ENCODE measurements at regions not wholly inside any gene's neighbourhood (a gene's known extent, or its start where the extent isn't known, plus 50 kb on each side); places are given as distances from the start of the nearest gene placed in this dataset.

DNA sequence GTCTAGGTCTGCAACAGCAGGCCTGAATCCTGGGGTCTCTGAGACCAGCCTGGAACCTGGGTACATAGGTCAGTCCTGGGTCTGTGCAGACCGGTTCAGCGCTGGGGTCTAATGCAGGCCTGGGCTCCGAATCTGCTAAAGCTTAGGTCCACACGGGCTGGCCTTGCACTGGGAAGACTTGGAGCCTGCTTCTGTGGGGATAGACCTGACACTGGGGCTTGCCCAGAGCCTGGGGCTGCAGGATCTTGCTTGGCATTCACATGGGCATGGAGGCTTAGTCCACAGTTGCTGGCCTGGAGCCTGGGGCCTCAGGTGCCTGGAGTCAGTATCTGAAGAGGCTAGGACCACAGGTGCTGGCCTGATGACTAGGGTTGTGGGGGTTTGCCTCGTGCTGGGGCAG is 369.8 kb upstream of the SEL1L start:
- Mint-ChIP-seq H3K27me3 (no peaks in the 10 kb centered on the region), H3K36me3 (no peaks in the 10 kb centered on the region), H3K9me3 (peaks cover 19% of the 10 kb centered on the region), H3K4me1 (no peaks in the 10 kb centered on the region), H3K27ac (no peak overlapping the region), H3K4me3 (no peak overlapping the region)
- ATAC-seq = no peak

DNA sequence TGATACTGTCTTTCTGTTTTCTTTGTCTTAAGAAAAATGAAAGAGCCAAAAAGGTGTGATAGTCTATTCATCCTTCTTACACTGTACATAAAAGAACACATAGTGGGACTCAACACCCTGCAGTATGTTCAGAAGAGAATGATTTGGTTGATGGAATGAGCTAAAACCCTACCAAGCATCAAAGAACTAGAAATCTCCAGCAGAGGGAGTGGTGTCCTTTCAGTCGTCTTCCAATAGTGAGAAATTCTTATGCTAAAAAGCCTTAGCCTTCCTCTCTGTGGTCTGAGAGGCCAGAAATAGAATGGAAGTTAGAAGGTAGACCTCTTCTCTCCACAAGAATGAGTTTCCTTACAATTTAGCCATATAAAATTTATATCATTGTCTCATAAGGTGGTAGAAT is 393.4 kb upstream of the SEL1L start:
- Mint-ChIP-seq H3K36me3 (no peaks in the 10 kb centered on the region), H3K27ac (no peak overlapping the region), H3K9me3 (no peaks in the 10 kb centered on the region), H3K4me1 (no peaks in the 10 kb centered on the region), H3K4me3 (no peak overlapping the region), H3K27me3 (no peaks in the 10 kb centered on the region)
- no peak for ATAC-seq

DNA sequence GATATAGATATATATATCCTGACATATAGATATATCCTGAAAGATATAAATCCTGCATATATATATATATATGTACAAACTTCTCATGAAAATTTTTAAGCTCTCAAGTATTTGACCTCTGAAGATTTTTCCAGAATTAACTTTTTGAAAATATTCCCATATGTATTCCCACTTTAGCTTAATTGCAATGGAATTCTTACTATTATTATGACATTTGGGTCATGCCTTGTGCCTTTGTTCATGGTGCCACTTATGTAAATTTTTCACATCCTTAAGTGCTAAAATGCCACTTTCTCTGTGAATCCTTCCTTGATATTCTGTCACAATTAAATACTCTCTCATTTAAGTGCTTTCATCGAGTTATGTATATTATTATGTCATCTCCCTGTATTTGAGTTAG is 398.2 kb upstream of the SEL1L start:
- H3K9me3 Mint-ChIP-seq = peaks cover 3% of the 10 kb centered on the region
- H3K4me3 Mint-ChIP-seq = no peak overlapping the region
- no peaks in the 10 kb centered on the region for H3K36me3 Mint-ChIP-seq
- ATAC-seq = no peak
- H3K27ac Mint-ChIP-seq = no peak overlapping the region
- no peaks in the 10 kb centered on the region for H3K4me1 Mint-ChIP-seq
- no peaks in the 10 kb centered on the region for H3K27me3 Mint-ChIP-seq

DNA sequence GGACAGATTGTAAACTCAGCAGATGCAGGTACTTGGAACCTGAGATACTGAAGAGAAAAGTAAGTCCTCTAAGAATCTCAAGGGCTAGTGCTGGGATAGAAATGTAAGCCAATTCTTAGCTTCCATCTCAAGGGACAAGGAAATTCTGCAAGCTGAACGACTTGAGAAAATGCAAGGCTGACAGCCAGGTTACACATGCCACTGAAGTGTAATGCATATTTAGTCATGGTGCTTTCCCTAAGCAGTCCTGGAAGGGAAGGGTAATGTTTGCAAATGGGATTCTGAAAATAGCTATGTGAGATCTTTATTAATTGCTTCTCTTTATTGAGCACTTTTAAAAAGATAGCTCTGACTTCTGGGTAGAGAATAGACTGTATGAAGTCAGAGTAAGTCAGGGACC is 402.7 kb upstream of the SEL1L start:
- no peaks in the 10 kb centered on the region for H3K4me1 Mint-ChIP-seq
- H3K4me3 Mint-ChIP-seq = no peak overlapping the region
- peaks cover 6% of the 10 kb centered on the region for H3K9me3 Mint-ChIP-seq
- no peaks in the 10 kb centered on the region for H3K36me3 Mint-ChIP-seq
- no peaks in the 10 kb centered on the region for H3K27me3 Mint-ChIP-seq
- H3K27ac Mint-ChIP-seq = no peak overlapping the region
- no peak for ATAC-seq

DNA sequence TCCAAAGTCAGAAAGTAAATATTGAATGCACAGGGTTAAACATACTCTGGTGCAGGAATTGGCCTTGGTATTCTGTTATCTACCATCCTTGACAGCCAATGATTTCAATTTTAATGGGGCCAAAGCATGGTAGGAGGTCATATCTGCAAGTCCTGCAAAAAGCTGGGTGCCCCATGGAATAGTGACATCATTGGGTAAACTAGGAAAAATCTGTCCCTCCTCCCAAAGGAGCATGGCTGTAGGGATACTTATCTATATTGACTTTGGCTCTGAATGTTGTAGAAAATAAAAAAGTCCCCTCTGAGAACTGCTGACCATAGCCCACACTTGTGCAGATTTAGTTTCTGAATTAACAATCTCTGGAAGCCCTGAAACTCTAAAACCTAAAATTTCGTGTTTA is 403.2 kb upstream of the SEL1L start:
- Mint-ChIP-seq H3K27ac (no peak overlapping the region), H3K36me3 (no peaks in the 10 kb centered on the region), H3K9me3 (peaks cover 6% of the 10 kb centered on the region), H3K4me3 (no peak overlapping the region), H3K4me1 (no peaks in the 10 kb centered on the region), H3K27me3 (no peaks in the 10 kb centered on the region)
- no peak for ATAC-seq

DNA sequence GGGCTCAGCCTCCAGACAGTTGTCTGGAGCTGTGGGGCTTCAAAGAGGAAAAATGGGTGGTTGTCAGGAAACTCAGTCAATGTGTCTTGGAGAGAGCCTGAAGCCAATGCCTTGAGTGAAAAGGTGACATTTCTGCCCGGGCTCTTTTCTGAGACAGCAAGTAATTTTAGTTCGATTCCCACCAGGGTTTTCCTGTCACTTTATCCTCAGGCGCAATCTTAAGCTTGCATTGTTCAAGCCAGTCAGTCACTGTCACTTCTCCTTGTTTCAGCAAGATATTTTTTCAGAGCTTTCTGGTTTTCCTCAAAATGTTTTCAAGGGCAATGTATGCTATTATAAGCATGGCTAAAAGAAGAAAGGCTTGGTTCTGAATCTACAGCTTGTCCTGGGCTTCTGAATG is 404.7 kb upstream of the SEL1L start:
- H3K4me1 Mint-ChIP-seq = no peaks in the 10 kb centered on the region
- H3K9me3 Mint-ChIP-seq = peaks cover 9% of the 10 kb centered on the region
- no peak for ATAC-seq
- no peaks in the 10 kb centered on the region for H3K27me3 Mint-ChIP-seq
- no peak overlapping the region for H3K4me3 Mint-ChIP-seq
- no peaks in the 10 kb centered on the region for H3K36me3 Mint-ChIP-seq
- no peak overlapping the region for H3K27ac Mint-ChIP-seq

DNA sequence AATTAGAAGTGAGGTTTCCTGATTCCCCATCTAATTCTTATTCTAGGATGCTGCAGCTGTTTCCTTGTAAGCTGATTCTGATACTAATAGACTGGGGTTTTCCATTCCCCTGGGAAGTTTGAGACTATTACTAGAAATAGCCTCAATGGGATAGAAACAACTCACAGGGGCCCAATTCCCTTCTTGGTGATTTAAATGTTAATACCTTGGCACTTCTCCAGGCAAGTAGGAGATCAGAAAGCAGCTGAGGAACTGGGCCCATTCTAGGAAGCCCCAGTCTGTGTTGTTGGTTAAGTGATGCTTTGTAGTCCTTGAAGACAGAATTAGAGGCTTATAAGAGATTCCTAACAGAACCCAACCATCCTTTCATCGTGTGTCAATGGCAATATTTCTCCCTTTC is 407.0 kb upstream of the SEL1L start:
- H3K4me1 Mint-ChIP-seq = no peaks in the 10 kb centered on the region
- H3K9me3 Mint-ChIP-seq = peaks cover 6% of the 10 kb centered on the region
- no peak overlapping the region for H3K27ac Mint-ChIP-seq
- H3K4me3 Mint-ChIP-seq = no peak overlapping the region
- ATAC-seq = no peak
- H3K36me3 Mint-ChIP-seq = no peaks in the 10 kb centered on the region
- no peaks in the 10 kb centered on the region for H3K27me3 Mint-ChIP-seq

DNA sequence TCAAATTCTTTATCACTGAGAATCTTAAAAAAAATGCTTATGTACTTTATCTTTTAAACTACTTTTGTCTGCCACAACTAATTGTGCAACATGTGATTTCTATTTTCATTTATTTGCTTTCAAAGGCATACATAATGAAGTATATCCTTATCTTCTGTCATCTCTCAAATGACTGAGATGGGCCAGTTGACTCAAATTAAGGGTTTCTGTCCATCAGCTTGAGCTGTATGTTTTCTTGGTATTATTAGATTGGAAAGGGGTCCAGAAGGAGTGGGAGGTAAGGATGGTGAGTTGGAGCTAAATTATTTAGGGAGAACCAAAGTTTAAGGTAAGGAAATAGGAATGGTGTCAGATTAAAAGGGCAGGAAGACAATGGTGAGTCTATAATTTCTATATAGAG is 408.4 kb upstream of the SEL1L start:
- ATAC-seq = no peak
- Mint-ChIP-seq H3K4me3 (no peak overlapping the region), H3K4me1 (no peaks in the 10 kb centered on the region), H3K36me3 (no peaks in the 10 kb centered on the region), H3K27me3 (no peaks in the 10 kb centered on the region), H3K27ac (no peak overlapping the region), H3K9me3 (peaks cover 6% of the 10 kb centered on the region)

DNA sequence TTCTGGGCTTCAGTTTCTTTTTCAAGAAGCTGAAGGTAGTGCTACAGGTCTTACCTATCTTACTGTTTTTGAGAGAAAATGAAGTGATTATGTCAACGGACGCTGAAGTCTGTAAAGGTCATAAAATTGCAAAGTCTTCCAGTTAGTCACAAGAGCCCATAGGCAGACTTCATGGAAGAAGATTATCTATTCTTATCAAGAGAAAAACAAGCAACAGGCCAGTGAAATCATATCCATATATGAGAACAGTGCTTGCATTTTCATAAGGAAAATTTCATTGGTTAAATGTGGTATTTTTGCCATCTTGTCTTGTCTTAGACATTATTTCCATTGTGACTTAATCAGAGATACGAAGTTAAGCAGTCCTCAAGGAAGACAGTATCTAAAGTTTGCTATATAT is 412.7 kb upstream of the SEL1L start:
- Mint-ChIP-seq H3K36me3 (no peaks in the 10 kb centered on the region), H3K4me1 (no peaks in the 10 kb centered on the region), H3K27ac (no peak overlapping the region), H3K9me3 (peaks cover 6% of the 10 kb centered on the region), H3K4me3 (no peak overlapping the region), H3K27me3 (no peaks in the 10 kb centered on the region)
- no peak for ATAC-seq

DNA sequence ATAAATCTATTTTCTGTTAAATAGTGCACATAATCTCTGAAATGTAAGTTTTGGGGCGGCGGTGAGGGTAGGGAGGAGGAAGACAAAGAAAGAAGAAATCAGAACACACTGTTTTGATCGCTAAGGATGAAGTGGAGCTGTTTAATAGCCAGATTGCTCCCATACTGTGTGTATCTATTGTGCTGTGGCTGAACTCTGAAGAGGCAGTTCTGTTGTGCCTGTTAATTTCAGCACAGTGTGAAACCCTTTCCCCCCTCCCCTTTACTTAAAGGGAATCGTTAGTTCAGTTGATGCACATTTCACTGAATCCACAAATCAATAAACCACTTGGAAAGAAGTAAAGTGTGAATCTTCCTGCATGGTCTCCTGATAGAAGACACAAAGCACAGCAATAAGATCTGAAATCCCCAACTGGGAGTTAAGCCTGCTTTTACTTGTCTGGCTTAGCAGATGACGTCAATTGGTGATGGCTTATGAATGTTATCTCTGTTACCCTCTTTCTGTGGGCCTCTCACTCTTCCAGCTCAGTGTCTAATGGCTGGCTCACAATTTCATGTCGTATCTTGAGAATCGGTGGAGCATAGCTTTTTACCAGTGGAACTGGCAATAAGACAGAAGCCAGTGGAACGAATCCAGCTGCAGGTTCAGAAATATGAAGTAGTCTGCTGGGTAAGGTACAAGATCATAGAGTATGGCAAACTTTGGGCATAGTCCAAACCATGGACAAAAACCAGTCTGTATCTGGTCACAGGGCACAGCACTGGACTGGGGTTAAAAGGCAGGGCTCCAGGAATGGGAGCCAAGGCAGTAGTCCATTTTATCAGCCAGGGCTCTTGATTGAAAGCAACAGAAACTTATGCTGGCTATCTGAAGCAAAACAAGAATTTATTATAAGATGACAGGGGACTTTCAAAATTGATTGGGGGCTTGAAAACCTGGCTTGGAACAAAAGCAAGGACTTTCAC is 413.5 kb upstream of the SEL1L start:
- no peaks in the 10 kb centered on the region for H3K4me1 Mint-ChIP-seq
- peaks cover 5% of the 10 kb centered on the region for H3K9me3 Mint-ChIP-seq
- no peaks in the 10 kb centered on the region for H3K36me3 Mint-ChIP-seq
- no peak overlapping the region for H3K4me3 Mint-ChIP-seq
- ATAC-seq = no peak
- no peak overlapping the region for H3K27ac Mint-ChIP-seq
- no peaks in the 10 kb centered on the region for H3K27me3 Mint-ChIP-seq

DNA sequence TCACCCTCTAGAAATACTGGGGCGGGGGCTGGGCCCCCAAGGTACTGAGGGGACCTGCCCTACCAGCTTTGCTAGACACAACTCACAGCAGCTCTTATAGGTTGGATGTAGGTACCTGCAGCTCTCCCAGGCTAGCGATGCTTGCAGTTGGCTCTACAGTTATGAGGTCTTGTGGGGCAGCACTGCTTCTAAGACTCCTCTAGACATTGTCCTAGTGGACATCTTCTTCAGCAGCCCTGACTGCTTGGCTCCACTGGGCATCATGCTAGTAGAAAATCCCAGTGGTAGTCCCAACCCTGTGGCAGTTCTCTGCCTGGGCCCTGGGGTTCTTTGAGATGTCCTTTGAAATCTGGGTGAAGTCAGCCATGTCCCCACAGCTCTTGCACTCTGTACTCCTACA is 419.3 kb upstream of the SEL1L start:
- Mint-ChIP-seq H3K4me1 (no peaks in the 10 kb centered on the region), H3K27ac (no peak overlapping the region), H3K9me3 (peaks cover 3% of the 10 kb centered on the region), H3K36me3 (no peaks in the 10 kb centered on the region), H3K4me3 (no peak overlapping the region), H3K27me3 (no peaks in the 10 kb centered on the region)
- ATAC-seq = no peak

DNA sequence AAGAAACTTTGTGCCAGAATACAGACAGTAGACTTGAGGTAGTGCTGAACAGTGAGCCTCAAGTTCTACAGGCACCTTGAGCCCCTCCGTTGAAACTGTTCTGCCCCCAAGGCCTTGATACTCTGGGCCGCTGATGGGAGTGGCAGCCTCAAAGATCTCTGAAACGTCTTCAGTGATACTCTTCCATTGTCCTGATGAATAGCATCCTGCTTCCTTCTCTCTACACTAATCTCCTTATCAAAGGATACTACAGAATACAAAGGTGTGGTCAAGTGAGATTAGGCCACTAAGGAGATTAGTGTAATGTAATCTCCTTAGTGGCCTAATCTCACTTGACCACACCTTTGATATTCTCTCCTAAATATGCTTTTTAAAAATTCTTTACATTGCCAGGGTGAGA is 419.8 kb upstream of the SEL1L start:
- no peaks in the 10 kb centered on the region for H3K27me3 Mint-ChIP-seq

DNA sequence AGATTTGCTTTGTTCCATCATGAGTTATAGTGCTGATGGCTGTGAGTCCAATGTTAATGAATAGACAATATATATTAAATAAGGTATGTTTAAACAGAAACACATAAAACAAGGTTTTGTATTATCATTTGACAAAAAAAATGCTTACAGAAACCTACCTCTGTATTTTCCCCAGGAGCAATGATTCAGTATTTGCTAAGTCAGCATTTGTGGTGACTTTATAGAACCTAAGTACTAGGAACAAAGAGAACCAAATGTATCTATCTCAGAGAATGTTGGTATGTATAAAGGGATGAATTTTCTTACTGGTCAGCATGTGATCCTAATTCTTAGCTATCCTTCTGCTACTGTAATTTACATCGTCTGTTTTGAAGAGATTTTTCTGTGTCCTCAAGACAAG is 421.5 kb upstream of the SEL1L start:
- Mint-ChIP-seq H3K9me3 (peaks cover under 1% of the 10 kb centered on the region), H3K36me3 (no peaks in the 10 kb centered on the region), H3K4me1 (no peaks in the 10 kb centered on the region), H3K27me3 (no peaks in the 10 kb centered on the region), H3K4me3 (no peak overlapping the region), H3K27ac (no peak overlapping the region)
- no peak for ATAC-seq

More for the DNA sequence above, 419.8 kb upstream of the SEL1L start:
- Mint-ChIP-seq H3K36me3 (no peaks in the 10 kb centered on the region), H3K4me1 (no peaks in the 10 kb centered on the region), H3K27ac (no peak overlapping the region), H3K9me3 (peaks cover 3% of the 10 kb centered on the region), H3K4me3 (no peak overlapping the region)
- no peak for ATAC-seq

DNA sequence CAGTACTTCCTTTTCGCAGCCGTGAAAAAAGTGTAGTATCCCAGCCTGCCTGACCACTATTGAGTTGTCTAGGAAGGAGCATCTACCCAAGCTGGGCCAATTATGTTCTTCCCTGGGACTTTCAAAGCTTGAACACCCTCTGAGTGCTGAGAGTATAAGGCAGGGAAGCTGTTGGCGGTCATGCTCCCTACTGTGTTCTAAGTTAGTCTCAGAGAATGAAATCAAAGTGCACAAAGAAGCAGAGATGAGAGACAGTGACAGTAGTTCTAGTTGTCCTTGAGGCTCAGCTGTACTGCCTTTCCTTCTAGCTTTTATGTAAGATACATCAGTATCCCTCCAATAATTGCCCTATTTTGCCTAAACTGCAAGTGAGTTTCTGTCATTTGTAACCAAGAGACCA is 427.1 kb upstream of the SEL1L start:
- no peak overlapping the region for H3K4me3 Mint-ChIP-seq
- H3K27ac Mint-ChIP-seq = no peak overlapping the region
- no peak for ATAC-seq
- no peaks in the 10 kb centered on the region for H3K27me3 Mint-ChIP-seq
- no peaks in the 10 kb centered on the region for H3K36me3 Mint-ChIP-seq
- H3K9me3 Mint-ChIP-seq = no peaks in the 10 kb centered on the region
- H3K4me1 Mint-ChIP-seq = no peaks in the 10 kb centered on the region

DNA sequence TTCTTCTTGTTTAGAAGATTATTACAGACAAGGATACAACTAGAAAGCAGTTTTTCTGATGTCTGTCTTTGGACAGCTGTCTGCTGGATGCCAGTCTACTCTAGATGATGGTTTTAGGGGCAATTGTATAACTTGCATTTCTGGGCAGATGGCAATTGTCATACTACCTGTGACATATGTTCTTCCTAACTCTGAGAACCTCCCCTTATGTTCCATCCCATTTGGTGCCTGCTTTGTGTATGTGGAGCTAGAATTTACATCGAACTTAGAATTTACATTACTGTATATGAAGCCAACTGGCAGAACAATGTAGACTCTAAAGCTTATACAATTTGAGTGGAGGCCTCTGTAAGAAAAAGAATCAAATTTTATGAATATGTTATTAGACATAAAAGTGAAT is 430.2 kb upstream of the SEL1L start:
- ATAC-seq = no peak

DNA sequence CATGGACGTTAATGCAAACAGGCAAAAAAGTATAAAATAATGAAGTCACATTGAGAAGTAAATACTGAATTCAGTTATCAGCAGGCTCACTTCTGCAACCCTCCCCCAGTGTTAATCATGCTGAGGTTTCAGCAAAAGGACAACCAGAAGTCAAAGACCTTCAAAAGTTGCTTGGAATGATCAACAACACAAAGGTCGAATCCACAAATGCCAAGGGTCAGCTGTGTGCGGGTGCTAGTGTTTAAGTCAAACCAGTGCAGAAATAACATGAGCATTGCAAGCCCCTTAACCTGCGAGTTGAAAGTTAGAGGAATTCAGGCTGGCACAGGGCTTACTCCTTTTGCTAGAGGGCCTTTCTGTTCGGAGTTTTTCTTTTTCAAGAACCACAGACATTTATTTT is 436.7 kb upstream of the SEL1L start:
- Mint-ChIP-seq H3K27me3 (no peaks in the 10 kb centered on the region), H3K9me3 (peaks cover 12% of the 10 kb centered on the region), H3K27ac (no peak overlapping the region), H3K36me3 (no peaks in the 10 kb centered on the region), H3K4me1 (no peaks in the 10 kb centered on the region), H3K4me3 (no peak overlapping the region)
- ATAC-seq = no peak

More for the DNA sequence above, 430.2 kb upstream of the SEL1L start:
- Mint-ChIP-seq H3K27ac (no peak overlapping the region), H3K4me3 (no peak overlapping the region), H3K27me3 (no peaks in the 10 kb centered on the region), H3K4me1 (no peaks in the 10 kb centered on the region), H3K9me3 (peaks cover 3% of the 10 kb centered on the region), H3K36me3 (no peaks in the 10 kb centered on the region)

All from stimulated activated memory B cell treated with anti-CD40 and anti-IgM and Interleukin-4, amounts not matched to agents 10 μg/mL and 1 μg/mL and 100 μg/mL, for 72 hours (primary cell).